ENCODE measurements at regions not wholly inside any gene's neighbourhood (a gene's known extent, or its start where the extent isn't known, plus 50 kb on each side); places are given as distances from the start of the nearest gene placed in this dataset.

- Histone ChIP-seq H3K36me3 (ENCODE audit: control insufficient read depth, low read length) (no peaks in the 10 kb centered on the region), H3K27ac (ENCODE audit: low read depth, low read length) (no peak overlapping the region)
Observed at GRCh38 chr16:61581417-61582046, 454.7 kb downstream of the CDH8 start.

DNA sequence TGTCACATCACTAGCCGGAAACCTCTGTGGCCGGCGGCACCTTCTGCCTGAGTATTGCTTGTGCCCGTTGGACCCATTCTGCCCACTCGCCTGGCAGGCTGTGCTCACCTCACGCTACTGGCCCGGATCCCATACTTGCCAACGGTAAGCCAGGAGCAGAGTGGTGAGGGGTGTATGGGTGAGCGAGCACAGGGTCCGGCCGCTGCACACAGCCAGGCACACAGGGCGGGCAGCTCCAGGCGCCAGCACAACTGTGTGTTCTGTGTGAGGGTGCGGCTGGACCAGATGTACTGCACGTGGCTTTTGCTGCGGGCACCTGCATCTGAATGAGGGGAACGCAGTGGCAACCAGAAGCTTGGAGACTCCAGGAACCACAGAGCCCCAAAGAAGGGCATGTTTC is 455.7 kb downstream of the CDH8 start:
- TF ChIP-seq CTCF (IDR thresholded peaks at IDR 0.05; ENCODE audit: low read depth, low read length, poor library complexity, severe bottlenecking): no peak
- Histone ChIP-seq H3F3A (ENCODE audit: control insufficient read depth, insufficient read depth) (no peaks in the 10 kb centered on the region), H3K27ac (ENCODE audit: low read depth, low read length) (no peak overlapping the region), H3K4me1 (ENCODE audit: control insufficient read depth, low read length) (no peaks in the 10 kb centered on the region), H3K36me3 (ENCODE audit: control insufficient read depth, low read length) (no peaks in the 10 kb centered on the region), H3K4me2 (ENCODE audit: low read length) (no peak overlapping the region), H3K79me2 (ENCODE audit: control insufficient read depth, low read length) (no peaks in the 10 kb centered on the region), H3K27me3 (ENCODE audit: control insufficient read depth, low read length) (no peaks in the 10 kb centered on the region), H3K4me3 (ENCODE audit: low read length) (no peak overlapping the region), H3K9me3 (ENCODE audit: control insufficient read depth, insufficient read depth, low read length) (no peaks in the 10 kb centered on the region; the same call in 1 of the 2 replicates), H3K9me2 (replicated peaks; ENCODE audit: control insufficient read depth, low read length) (no peaks in the 10 kb centered on the region), H4K20me1 (ENCODE audit: control insufficient read depth, insufficient read depth, low read depth, low read length) (no peaks in the 10 kb centered on the region)

More at GRCh38 chr16:61581417-61582046, 454.7 kb downstream of the CDH8 start:
- H3K4me1 ChIP-seq (ENCODE audit: control insufficient read depth, low read length): no peaks in the 10 kb centered on the region
- no peak overlapping the region for H3K4me3 ChIP-seq (ENCODE audit: low read length)
- H3K4me2 ChIP-seq (ENCODE audit: low read length): no peak overlapping the region
- no peaks in the 10 kb centered on the region for H3K27me3 ChIP-seq (ENCODE audit: control insufficient read depth, low read length)
- H3K79me2 ChIP-seq (ENCODE audit: control insufficient read depth, low read length): no peaks in the 10 kb centered on the region
- H4K20me1 ChIP-seq (ENCODE audit: control insufficient read depth, insufficient read depth, low read depth, low read length): no peaks in the 10 kb centered on the region
- no peaks in the 10 kb centered on the region for H3F3A ChIP-seq (ENCODE audit: control insufficient read depth, insufficient read depth)
- no peaks in the 10 kb centered on the region; the same call in 1 of the 2 replicates for H3K9me3 ChIP-seq (ENCODE audit: control insufficient read depth, insufficient read depth, low read length)
- TF ChIP-seq CTCF (IDR thresholded peaks at IDR 0.05; ENCODE audit: low read depth, low read length, poor library complexity, severe bottlenecking) (no peak), EZH2phosphoT487 (IDR thresholded peaks at IDR 0.05; ENCODE audit: borderline replicate concordance, low read length) (no peak)
- H3K9me2 ChIP-seq (replicated peaks; ENCODE audit: control insufficient read depth, low read length): no peaks in the 10 kb centered on the region

DNA sequence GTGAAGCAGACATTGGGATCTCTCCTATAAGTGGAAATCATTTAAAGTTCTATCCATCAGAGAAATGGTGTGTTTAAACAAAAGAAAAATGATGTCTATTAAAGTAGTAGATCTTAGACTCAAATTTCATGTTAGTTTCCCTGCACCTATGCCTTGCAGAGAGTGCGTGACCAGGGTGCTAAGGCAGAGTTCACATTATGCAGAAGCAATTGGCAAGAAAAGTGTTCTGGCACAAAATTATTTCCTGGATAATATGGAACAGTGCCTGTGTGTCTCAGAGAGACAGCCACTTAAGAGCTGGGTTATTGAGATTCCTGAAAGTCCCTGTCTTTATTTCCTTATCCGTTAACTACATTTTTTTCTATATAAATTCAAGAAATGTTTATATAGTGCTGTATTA is 457.0 kb downstream of the CDH8 start:
- Histone ChIP-seq H3K4me2 (ENCODE audit: low read length) (no peak overlapping the region), H3F3A (ENCODE audit: control insufficient read depth, insufficient read depth) (no peaks in the 10 kb centered on the region), H3K36me3 (ENCODE audit: control insufficient read depth, low read length) (no peaks in the 10 kb centered on the region), H3K79me2 (ENCODE audit: control insufficient read depth, low read length) (no peaks in the 10 kb centered on the region), H3K27me3 (ENCODE audit: control insufficient read depth, low read length) (no peaks in the 10 kb centered on the region), H3K4me3 (ENCODE audit: low read length) (no peak overlapping the region), H3K4me1 (ENCODE audit: control insufficient read depth, low read length) (no peaks in the 10 kb centered on the region), H3K9me3 (ENCODE audit: control insufficient read depth, insufficient read depth, low read length) (no peaks in the 10 kb centered on the region; the same call in 1 of the 2 replicates), H3K9me2 (replicated peaks; ENCODE audit: control insufficient read depth, low read length) (no peaks in the 10 kb centered on the region), H3K27ac (ENCODE audit: low read depth, low read length) (no peak overlapping the region), H4K20me1 (ENCODE audit: control insufficient read depth, insufficient read depth, low read depth, low read length) (no peaks in the 10 kb centered on the region)
- no peak for TF ChIP-seq EZH2phosphoT487 (IDR thresholded peaks at IDR 0.05; ENCODE audit: borderline replicate concordance, low read length)
- no peak for TF ChIP-seq CTCF (IDR thresholded peaks at IDR 0.05; ENCODE audit: low read depth, low read length, poor library complexity, severe bottlenecking)

Measured in DOHH2 (cell line).